GM12878 (cell line): ENCODE measurements at regions not wholly inside any gene's neighbourhood (a gene's known extent, or its start where the extent isn't known, plus 50 kb on each side); places are given as distances from the start of the nearest gene placed in this dataset.

Experiments
- ATF2 ChIP-seq: IDR thresholded peaks from 2 replicates; pipeline ENCODE4 v1.6.1; 2012; ENCODE audit warnings: low read length, inconsistent platforms
- CBX3 ChIP-seq: fragments of 200-600 bp; sonication (generic); IDR thresholded peaks from 2 replicates; pipeline ENCODE4 v1.6.1; 2016; ENCODE audit warnings: low read depth, borderline replicate concordance
- CTCF ChIP-seq, 3 experiments: IDR thresholded peaks in 2 of 3; conservative IDR thresholded peaks in 1 of 3; 2 replicates each; pipeline ENCODE4 v1.5.1; 2011; ENCODE audit warnings: low read depth in 3 of 3, low read length in 3 of 3, mild to moderate bottlenecking in 3 of 3, control low read depth in 2 of 3, moderate library complexity in 2 of 3, inconsistent platforms in 1 of 3, mixed read lengths in 1 of 3; ENCODE audit not compliant: control insufficient read depth in 2 of 3, insufficient read depth in 1 of 3; ENCODE audit errors: extremely low read depth in 1 of 3
- ESRRA ChIP-seq: IDR thresholded peaks from 2 replicates; pipeline ENCODE4 v1.6.1; 2012; ENCODE audit warnings: mild to moderate bottlenecking, low read length, improper control_type of control experiment
- USF1 ChIP-seq: IDR thresholded peaks from 2 replicates; pipeline ENCODE4 v1.6.1; 2011; ENCODE audit warnings: borderline replicate concordance, low read depth, mild to moderate bottlenecking, moderate library complexity, mixed read lengths, low read length; ENCODE audit not compliant: insufficient read depth; ENCODE audit errors: extremely low read length

DNA sequence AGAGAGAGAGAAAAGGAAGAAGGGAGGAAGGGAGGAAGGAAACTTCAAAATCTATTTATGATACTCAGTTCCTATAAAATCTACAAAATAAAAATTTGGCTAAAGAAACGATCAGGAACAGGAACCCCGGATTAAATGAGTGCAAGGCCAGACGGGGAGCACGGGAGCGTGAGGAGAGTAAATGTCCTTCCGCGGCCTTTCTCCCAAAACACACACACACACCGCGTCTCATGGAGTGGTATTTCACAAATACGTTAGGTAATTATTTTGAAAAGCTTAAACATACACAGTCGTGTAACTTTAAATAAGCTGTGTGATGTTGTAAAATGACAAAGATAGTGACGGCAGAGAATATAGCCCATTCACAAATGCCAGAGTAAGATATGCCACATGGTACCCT lies 125.7 kb upstream of the AFDN start:
- TF ChIP-seq CBX3 (no peak), CTCF (IDR thresholded peaks at IDR 0.05 in 2 of 3, conservative IDR thresholded peaks at IDR 0.05 in 1 of 3; ENCODE audit: control insufficient read depth in 2 of 3, extremely low read depth in 1 of 3, insufficient read depth in 1 of 3, low read depth in 3 of 3, low read length in 3 of 3) (no peak), USF1 (no peak), ATF2 (no peak), ESRRA (no peak)
